H9 (cell line): ENCODE measurements at regions not wholly inside any gene's neighbourhood (a gene's known extent, or its start where the extent isn't known, plus 50 kb on each side); places are given as distances from the start of the nearest gene placed in this dataset.
A peak's percentile ranks its signal among the peaks of the same experiment; 100 is the strongest.

Source experiments
- DNase-seq: peaks from one replicate; pipeline ENCODE4 v3.0.0-alpha.2; 2017
- H2AFZ ChIP-seq: one replicate; pipeline ENCODE4 v1.6.1; 2013; ENCODE audit warnings: mild to moderate bottlenecking, low read length, control low read depth, moderate library complexity
- H2AK5ac ChIP-seq: 2 replicates; pipeline ENCODE4 v1.6.1; 2013; ENCODE audit warnings: low read length, control low read depth, mixed read lengths; ENCODE audit not compliant: insufficient read length
- H2BK120ac ChIP-seq: one replicate; pipeline ENCODE4 v1.6.1; 2013; ENCODE audit warnings: low read depth, mild to moderate bottlenecking, low read length, control low read depth, inconsistent platforms; ENCODE audit not compliant: poor library complexity, severe bottlenecking
- H2BK12ac ChIP-seq: 2 replicates; pipeline ENCODE4 v1.6.1; 2013; ENCODE audit warnings: low read length, control low read depth, mixed read lengths, low read depth; ENCODE audit not compliant: insufficient read length
- H2BK15ac ChIP-seq: 2 replicates; pipeline ENCODE4 v1.6.1; 2013; ENCODE audit warnings: low read depth, low read length, control low read depth
- H2BK20ac ChIP-seq: one replicate; pipeline ENCODE4 v1.6.1; 2013; ENCODE audit warnings: low read depth, mild to moderate bottlenecking, low read length, control low read depth, inconsistent platforms; ENCODE audit not compliant: poor library complexity, severe bottlenecking
- H2BK5ac ChIP-seq: 2 replicates; pipeline ENCODE4 v1.6.1; 2013; ENCODE audit warnings: low read length, control low read depth, mixed read lengths; ENCODE audit not compliant: insufficient read length
- H3K14ac ChIP-seq: 2 replicates; pipeline ENCODE4 v1.6.1; 2013; ENCODE audit warnings: low read length, control low read depth; ENCODE audit not compliant: insufficient read depth
- H3K18ac ChIP-seq: 2 replicates; pipeline ENCODE4 v1.6.1; 2013; ENCODE audit warnings: low read depth, mild to moderate bottlenecking, mixed read lengths, low read length, control low read depth; ENCODE audit not compliant: insufficient read length
- H3K23ac ChIP-seq: 2 replicates; pipeline ENCODE4 v1.6.1; 2013; ENCODE audit warnings: low read length, control low read depth, mixed read lengths, low read depth; ENCODE audit not compliant: insufficient read length
- H3K23me2 ChIP-seq: 2 replicates; pipeline ENCODE4 v1.6.1; 2013; ENCODE audit warnings: low read depth, mild to moderate bottlenecking, mixed read lengths, low read length, control low read depth; ENCODE audit not compliant: insufficient read length, poor library complexity, severe bottlenecking
- H3K27ac ChIP-seq: 2 replicates; pipeline ENCODE4 v1.5.1; 2013; ENCODE audit warnings: low read length, control low read depth, mixed read lengths, low read depth; ENCODE audit not compliant: insufficient read length
- H3K27me3 ChIP-seq: 2 replicates; pipeline ENCODE4 v1.6.1; 2013; ENCODE audit warnings: low read length, control low read depth, inconsistent platforms; ENCODE audit not compliant: insufficient read depth
- H3K4ac ChIP-seq: 2 replicates; pipeline ENCODE4 v1.6.1; 2013; ENCODE audit warnings: low read depth, mild to moderate bottlenecking, control low read depth, inconsistent platforms, low read length, moderate library complexity
- H3K4me1 ChIP-seq: 2 replicates; pipeline ENCODE4 v1.6.1; 2013; ENCODE audit warnings: low read length, control low read depth, inconsistent platforms; ENCODE audit not compliant: insufficient read depth
- H3K4me2 ChIP-seq: 2 replicates; pipeline ENCODE4 v1.6.1; 2013; ENCODE audit warnings: low read length, control low read depth, mixed read lengths; ENCODE audit not compliant: insufficient read length, insufficient read depth
- H3K56ac ChIP-seq: 2 replicates; pipeline ENCODE4 v1.6.1; 2013; ENCODE audit warnings: low read depth, mild to moderate bottlenecking, mixed read lengths, low read length, control low read depth; ENCODE audit not compliant: insufficient read length
- H3K79me1 ChIP-seq: 2 replicates; pipeline ENCODE4 v1.6.1; 2013; ENCODE audit warnings: low read depth, mild to moderate bottlenecking, moderate library complexity, low read length, control low read depth, inconsistent platforms; ENCODE audit not compliant: insufficient read depth, poor library complexity, severe bottlenecking
- H3K79me2 ChIP-seq: 2 replicates; pipeline ENCODE4 v1.6.1; 2013; ENCODE audit warnings: low read length, control low read depth, inconsistent platforms; ENCODE audit not compliant: insufficient read depth
- H3K9ac ChIP-seq: 2 replicates; pipeline ENCODE4 v1.6.1; 2013; ENCODE audit warnings: low read length, control low read depth, mixed read lengths; ENCODE audit not compliant: insufficient read length; ENCODE audit errors: extremely low read depth
- H3K9me3 ChIP-seq: one replicate; pipeline ENCODE4 v1.6.1; 2013; ENCODE audit warnings: low read depth, low read length, inconsistent platforms; ENCODE audit not compliant: control insufficient read depth
- H3T11ph ChIP-seq: one replicate; pipeline ENCODE4 v1.6.1; 2013; ENCODE audit warnings: mild to moderate bottlenecking, low read length, control low read depth, inconsistent platforms
- H4K20me1 ChIP-seq: one replicate; pipeline ENCODE4 v1.6.1; 2013; ENCODE audit not compliant: control insufficient read depth, insufficient read length, insufficient read depth
- H4K5ac ChIP-seq: 2 replicates; pipeline ENCODE4 v1.6.1; 2013; ENCODE audit warnings: low read depth, mild to moderate bottlenecking, mixed read lengths, low read length, control low read depth; ENCODE audit not compliant: insufficient read length
- H4K8ac ChIP-seq: replicated peaks from 2 replicates; pipeline ENCODE4 v1.6.1; 2013; ENCODE audit warnings: low read length, control low read depth, mixed read lengths, low read depth; ENCODE audit not compliant: insufficient read length
- H4K91ac ChIP-seq: 2 replicates; pipeline ENCODE4 v1.6.1; 2013; ENCODE audit warnings: low read depth, mild to moderate bottlenecking, moderate library complexity, mixed read lengths, low read length, control low read depth; ENCODE audit not compliant: insufficient read length
- H3K27ac Mint-ChIP-seq, 3 experiments: 2 replicates in 2 of 3; 3 replicates in 1 of 3; pipeline ENCODE4 v1.8.0; 2020 to 2021; ENCODE audit warnings: mixed read lengths in 3 of 3, mild to moderate bottlenecking in 1 of 3, moderate library complexity in 1 of 3
- H3K27me3 Mint-ChIP-seq: 2 replicates; pipeline ENCODE4 v1.8.0; 2021; ENCODE audit warnings: low read depth, mild to moderate bottlenecking, moderate library complexity, mixed read lengths
- H3K36me3 Mint-ChIP-seq, 3 experiments: 2 replicates in 2 of 3; 3 replicates in 1 of 3; pipeline ENCODE4 v1.8.0; 2020 to 2021; ENCODE audit warnings: low read depth in 3 of 3, mixed read lengths in 3 of 3; ENCODE audit not compliant: insufficient read depth in 1 of 3
- H3K4me1 Mint-ChIP-seq, 2 experiments: 2 replicates each; pipeline ENCODE4 v1.8.0; 2020; ENCODE audit warnings: mixed read lengths in 2 of 2
- H3K4me3 Mint-ChIP-seq, 2 experiments: 2 replicates in 1 of 2; 3 replicates in 1 of 2; pipeline ENCODE4 v1.8.0; 2020 to 2021; ENCODE audit warnings: mild to moderate bottlenecking in 2 of 2, mixed read lengths in 2 of 2, moderate library complexity in 1 of 2
- H3K9me3 Mint-ChIP-seq, 2 experiments: 2 replicates in 1 of 2; 3 replicates in 1 of 2; pipeline ENCODE4 v1.8.0; 2020; ENCODE audit warnings: mild to moderate bottlenecking in 2 of 2, mixed read lengths in 2 of 2, moderate library complexity in 1 of 2
- WGBS: extraction: QIAGEN DNeasy Blood & Tissue Kit; methylation state at CpG from one replicate; pipeline ENCODE4 v1.1.7; 2013; ENCODE audit warnings: missing lambda C conversion rate, low lambda C conversion rate, mixed read lengths; ENCODE audit not compliant: insufficient read length; ENCODE audit errors: extremely low coverage; 5-methylcytosine and 5-hydroxymethylcytosine counted together
- TF ChIP-seq, protein P1 (sequence below): fragments of 200-600 bp; sonication (generic); conservative IDR thresholded peaks from 3 replicates; pipeline ENCODE4 v1.8.0; 2021; ENCODE audit warnings: antibody characterized with exemption, mild to moderate bottlenecking

- H3K36me3 Mint-ChIP-seq: no peaks in the 10 kb centered on the region
- Histone ChIP-seq H3K27ac (no peak overlapping the region), H3K56ac (no peak overlapping the region), H3K4me1 (peaks cover 11% of the 10 kb centered on the region), H3K18ac (no peak overlapping the region), H2BK5ac (no peak overlapping the region), H2AK5ac (peak overlapping the region; percentile 19), H3K23ac (no peak overlapping the region), H3K23me2 (no peaks in the 10 kb centered on the region), H3K79me1 (no peaks in the 10 kb centered on the region), H2BK12ac (no peak overlapping the region), H2BK15ac (no peak overlapping the region), H3K14ac (no peak overlapping the region), H3K27me3 (no peaks in the 10 kb centered on the region), H3K4me2 (no peak overlapping the region), H4K5ac (no peak overlapping the region), H3T11ph (no peak overlapping the region), H4K20me1 (no peaks in the 10 kb centered on the region), H2AFZ (no peak overlapping the region), H3K9ac (no peak overlapping the region), H4K91ac (no peak overlapping the region), H2BK120ac (no peak overlapping the region), H2BK20ac (no peak overlapping the region), H3K9me3 (no peaks in the 10 kb centered on the region), H3K79me2 (no peaks in the 10 kb centered on the region), H4K8ac (no peak overlapping the region), H3K4ac (no peak overlapping the region)
- H3K9me3 Mint-ChIP-seq: no peaks in the 10 kb centered on the region
- TF ChIP-seq, protein P1, sequence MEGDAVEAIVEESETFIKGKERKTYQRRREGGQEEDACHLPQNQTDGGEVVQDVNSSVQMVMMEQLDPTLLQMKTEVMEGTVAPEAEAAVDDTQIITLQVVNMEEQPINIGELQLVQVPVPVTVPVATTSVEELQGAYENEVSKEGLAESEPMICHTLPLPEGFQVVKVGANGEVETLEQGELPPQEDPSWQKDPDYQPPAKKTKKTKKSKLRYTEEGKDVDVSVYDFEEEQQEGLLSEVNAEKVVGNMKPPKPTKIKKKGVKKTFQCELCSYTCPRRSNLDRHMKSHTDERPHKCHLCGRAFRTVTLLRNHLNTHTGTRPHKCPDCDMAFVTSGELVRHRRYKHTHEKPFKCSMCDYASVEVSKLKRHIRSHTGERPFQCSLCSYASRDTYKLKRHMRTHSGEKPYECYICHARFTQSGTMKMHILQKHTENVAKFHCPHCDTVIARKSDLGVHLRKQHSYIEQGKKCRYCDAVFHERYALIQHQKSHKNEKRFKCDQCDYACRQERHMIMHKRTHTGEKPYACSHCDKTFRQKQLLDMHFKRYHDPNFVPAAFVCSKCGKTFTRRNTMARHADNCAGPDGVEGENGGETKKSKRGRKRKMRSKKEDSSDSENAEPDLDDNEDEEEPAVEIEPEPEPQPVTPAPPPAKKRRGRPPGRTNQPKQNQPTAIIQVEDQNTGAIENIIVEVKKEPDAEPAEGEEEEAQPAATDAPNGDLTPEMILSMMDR: no peak
- H3K4me3 Mint-ChIP-seq: no peak overlapping the region
- WGBS: no CpG with 5 or more reads among the region's 4 CpGs
- no peak for DNase-seq
- no peak overlapping the region for H3K27ac Mint-ChIP-seq
- peaks cover 6 to 7% of the 10 kb centered on the region in 2 experiments for H3K4me1 Mint-ChIP-seq
- H3K27me3 Mint-ChIP-seq: no peaks in the 10 kb centered on the region; the same call in 1 of the 2 replicates
Observed at GRCh38 chr9:109912082-109912582, 132.1 kb downstream of the PALM2AKAP2 start.
